ENCODE measurements at regions not wholly inside any gene's neighbourhood (a gene's known extent, or its start where the extent isn't known, plus 50 kb on each side); places are given as distances from the start of the nearest gene placed in this dataset.

DNA sequence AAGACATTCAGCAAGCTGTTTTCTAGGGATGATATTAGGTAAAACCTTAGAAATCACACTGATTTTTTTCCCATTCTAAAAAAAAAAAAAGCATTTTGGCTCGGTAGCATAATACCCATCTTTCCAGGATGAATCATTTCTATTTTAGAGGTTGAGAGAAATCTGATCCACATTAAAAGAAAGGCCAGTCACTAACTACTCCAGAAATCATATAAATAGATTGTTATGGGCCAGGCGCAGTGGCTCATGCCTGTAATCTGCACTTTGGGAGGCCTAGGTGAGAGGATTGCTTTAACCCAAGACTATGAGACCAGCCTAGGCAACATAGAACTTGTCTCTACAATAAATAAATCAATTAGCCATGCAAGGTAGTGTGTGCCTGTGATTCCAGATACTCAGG, 164.3 kb downstream of the BAMBI start:
- Histone ChIP-seq H3K27ac (peak overlapping the region in 1 of 2 donors; percentile 67), H3K4me3 (no peak overlapping the region)
- TF ChIP-seq, protein P1, sequence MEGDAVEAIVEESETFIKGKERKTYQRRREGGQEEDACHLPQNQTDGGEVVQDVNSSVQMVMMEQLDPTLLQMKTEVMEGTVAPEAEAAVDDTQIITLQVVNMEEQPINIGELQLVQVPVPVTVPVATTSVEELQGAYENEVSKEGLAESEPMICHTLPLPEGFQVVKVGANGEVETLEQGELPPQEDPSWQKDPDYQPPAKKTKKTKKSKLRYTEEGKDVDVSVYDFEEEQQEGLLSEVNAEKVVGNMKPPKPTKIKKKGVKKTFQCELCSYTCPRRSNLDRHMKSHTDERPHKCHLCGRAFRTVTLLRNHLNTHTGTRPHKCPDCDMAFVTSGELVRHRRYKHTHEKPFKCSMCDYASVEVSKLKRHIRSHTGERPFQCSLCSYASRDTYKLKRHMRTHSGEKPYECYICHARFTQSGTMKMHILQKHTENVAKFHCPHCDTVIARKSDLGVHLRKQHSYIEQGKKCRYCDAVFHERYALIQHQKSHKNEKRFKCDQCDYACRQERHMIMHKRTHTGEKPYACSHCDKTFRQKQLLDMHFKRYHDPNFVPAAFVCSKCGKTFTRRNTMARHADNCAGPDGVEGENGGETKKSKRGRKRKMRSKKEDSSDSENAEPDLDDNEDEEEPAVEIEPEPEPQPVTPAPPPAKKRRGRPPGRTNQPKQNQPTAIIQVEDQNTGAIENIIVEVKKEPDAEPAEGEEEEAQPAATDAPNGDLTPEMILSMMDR (IDR thresholded peaks at IDR 0.05): no peak
- DNase-seq (ENCODE audit: low spot score): no peak

DNA sequence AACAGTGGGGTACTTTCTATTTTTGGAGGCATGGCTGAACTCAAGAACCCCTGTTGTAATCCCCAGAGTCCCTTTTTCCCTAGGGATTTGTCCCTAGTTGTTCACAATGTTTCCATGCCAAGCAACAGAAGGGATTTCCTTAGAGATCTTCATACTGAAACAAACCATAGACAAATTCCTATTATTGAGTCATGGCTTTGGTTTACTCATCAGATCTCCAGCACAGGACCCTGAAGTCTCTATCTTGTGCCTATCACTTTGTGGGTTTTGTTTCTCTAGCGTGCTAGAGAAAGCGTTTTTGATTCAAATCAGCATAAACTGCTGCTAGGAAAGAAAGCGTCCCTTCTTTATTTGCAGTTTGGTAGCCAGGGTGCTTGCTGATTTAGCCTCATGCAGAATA, 165.0 kb downstream of the BAMBI start:
- Histone ChIP-seq H3K4me3 (no peak overlapping the region), H3K27ac (peak overlapping the region in 1 of 2 donors; percentile 67)
- DNase-seq (ENCODE audit: low spot score): no peak
- TF ChIP-seq, protein P1 (IDR thresholded peaks at IDR 0.05): no peak

DNA sequence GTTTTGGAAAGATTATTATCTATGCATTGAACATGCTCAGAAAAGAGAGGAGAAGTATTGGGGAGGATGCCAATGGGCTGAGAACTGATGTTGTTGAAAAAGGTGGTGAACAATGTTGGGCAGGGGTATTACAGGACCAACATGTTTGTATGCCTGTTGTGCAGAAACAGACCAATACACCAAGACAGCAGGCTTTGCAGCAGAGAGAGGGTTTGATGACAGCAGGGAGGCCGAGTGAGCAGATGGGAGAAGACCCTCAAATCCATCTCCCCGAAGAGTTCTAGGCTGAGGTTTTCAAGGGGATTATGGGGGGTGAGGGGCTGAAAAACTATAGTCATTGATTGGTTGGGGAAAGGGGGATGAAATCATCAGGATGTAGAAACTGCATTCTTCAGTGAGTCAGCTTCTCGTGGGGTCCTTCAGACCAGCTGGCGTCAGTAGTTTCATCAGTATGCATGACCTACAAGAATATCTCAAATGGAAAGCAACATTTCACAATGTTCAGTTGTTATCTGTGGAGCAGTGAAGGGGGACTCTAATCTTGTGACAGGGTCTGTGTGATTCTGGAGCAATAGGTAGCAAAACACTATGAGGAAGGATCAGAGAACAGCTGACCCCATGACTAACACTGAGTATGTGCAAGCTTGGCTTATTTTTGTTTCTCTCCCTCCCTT, 167.8 kb downstream of the BAMBI start:
- TF ChIP-seq, protein P1 (IDR thresholded peaks at IDR 0.05): no peak
- no peak overlapping the region for H3K27ac ChIP-seq
- no peak overlapping the region for H3K4me3 ChIP-seq
- no peak for DNase-seq (ENCODE audit: low spot score)

DNA sequence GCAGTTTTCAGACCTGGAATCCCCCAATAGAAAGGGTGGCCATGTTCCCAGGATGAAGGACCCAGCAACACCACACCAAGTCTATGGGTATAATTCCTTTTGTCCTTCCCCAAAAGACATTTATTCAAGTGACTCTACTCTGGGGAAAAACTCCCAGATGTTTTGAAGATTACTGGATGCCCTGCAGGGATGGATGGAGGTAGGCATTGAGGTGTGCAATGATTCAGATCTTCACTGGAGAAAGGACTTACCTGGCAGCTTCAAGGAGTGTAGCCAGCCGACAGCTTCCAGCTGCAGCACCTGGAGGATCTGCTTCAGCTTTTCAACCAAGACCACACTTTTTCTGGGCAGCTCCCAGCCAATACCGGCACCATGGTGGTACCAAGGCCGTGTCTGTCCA, 172.0 kb downstream of the BAMBI start:
- H3K27ac ChIP-seq: no peak overlapping the region
- DNase-seq (ENCODE audit: low spot score): no peak
- TF ChIP-seq, protein P1 (IDR thresholded peaks at IDR 0.05): no peak
- no peak overlapping the region for H3K4me3 ChIP-seq

DNA sequence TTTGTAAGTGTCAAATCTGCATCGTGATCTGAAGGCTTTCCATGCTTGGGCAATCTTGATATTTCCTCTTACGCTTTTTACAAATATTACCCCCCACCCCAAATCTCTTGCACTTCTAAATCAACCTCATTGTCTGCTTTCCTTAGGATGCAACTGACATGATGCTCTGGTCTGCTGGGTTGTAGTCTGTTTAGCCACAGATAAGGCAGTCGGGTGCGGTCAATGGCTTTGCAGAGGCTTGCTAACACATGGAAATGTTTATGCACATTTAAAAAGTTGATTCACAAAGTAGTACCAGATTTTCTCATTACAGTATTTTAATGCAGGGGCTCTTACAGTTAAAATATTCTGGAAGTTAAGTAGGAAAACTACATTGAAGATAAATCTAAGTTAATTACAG, 172.5 kb downstream of the BAMBI start:
- no peak for DNase-seq (ENCODE audit: low spot score)
- Histone ChIP-seq H3K27ac (no peak overlapping the region), H3K4me3 (no peak overlapping the region)
- TF ChIP-seq, protein P1 (IDR thresholded peaks at IDR 0.05): no peak

DNA sequence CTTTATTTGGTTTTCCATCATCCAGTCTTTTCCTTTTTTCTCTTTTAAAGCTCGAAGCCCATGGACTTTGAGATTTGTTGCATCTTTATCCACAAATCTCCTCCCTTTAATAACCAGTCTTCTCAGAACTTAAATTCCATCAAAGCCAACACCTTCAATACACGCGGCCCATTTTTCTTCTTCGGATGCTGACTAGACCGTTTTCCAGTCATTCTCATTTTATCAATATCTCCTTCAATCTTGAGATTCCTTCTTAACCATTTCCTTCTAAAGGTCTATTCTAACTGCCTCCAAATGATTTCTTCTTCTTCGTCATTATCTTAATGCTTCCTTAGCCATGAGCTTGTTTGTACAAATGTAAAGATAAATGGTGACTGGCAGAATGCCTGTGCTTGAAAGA, 173.5 kb downstream of the BAMBI start:
- no peak for DNase-seq (ENCODE audit: low spot score)
- no peak overlapping the region for H3K4me3 ChIP-seq
- TF ChIP-seq, protein P1 (IDR thresholded peaks at IDR 0.05): no peak
- H3K27ac ChIP-seq: no peak overlapping the region

DNA sequence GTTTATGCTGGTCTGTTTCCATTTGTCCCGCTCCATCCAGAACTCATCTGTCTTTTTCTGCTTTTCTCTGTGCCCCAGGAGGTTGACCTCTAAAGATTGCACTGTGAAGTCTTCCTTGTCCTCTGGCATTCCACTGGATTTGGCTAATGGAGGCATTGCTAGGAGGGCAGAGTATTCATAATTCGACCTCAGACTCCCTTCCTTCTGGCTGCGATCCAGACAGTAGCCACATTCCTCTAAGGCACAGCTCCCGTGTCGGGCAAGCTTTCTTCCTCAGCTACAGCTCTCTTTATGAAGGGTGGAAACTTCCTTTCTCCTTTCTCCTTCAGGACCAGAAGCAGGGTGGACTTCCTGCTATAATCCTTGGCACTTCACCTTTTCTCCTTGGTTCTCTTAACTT, 175.9 kb downstream of the BAMBI start:
- Histone ChIP-seq H3K4me3 (no peak overlapping the region), H3K27ac (no peak overlapping the region)
- no peak for DNase-seq (ENCODE audit: low spot score)
- TF ChIP-seq, protein P1 (IDR thresholded peaks at IDR 0.05): no peak
